ENCODE measurements at regions not wholly inside any gene's neighbourhood (a gene's known extent, or its start where the extent isn't known, plus 50 kb on each side); places are given as distances from the start of the nearest gene placed in this dataset.
A peak's percentile ranks its signal among the peaks of the same experiment; 100 is the strongest.

DNA sequence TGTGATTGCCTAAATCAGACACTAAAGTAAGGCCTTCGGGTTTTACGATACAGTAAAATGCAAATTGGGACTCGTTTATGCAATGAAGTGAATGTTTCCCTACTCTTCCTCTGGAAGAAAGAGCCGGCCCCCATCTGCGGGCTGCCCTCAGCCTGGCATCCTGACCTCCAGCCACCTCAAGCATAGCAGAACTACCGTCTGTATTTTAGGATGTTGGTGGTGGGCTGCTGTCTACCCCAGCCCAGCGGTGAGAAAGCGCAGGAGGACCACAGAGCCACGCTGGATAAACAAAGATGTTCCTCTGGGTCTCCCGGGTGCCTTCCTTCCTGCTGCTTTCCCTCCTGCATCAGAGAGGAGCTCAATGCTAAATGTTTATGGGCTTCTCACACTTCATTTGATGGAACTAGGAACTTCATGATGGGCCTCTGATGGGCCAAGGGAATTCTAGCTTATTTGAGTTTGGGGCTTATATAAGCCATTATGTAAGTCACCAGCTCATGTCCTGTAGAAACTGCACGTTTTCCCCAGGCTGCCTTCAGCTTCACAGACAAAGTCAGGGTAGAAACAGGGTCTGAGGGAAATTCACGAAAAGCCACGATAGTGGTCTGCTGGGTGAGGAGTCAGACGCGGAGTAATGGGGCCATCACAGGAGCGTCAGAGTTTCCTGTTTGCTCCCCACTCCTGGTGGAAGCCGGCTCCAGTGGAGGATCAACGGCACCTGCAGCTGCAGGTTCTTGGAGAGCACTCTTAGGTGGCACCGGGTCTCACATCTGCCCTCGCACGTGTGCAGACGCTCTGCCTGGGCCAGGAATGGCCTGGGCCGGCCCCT lies 287.4 kb downstream of the BRD1 start:
- no peak overlapping the region for H3K27ac Mint-ChIP-seq (ENCODE audit: unreplicated experiment)
- H3K4me1 Mint-ChIP-seq = peaks cover 14% of the 10 kb centered on the region
- DNase-seq (ENCODE audit: low read depth, low spot score) = no peak
- TF ChIP-seq, protein P1, sequence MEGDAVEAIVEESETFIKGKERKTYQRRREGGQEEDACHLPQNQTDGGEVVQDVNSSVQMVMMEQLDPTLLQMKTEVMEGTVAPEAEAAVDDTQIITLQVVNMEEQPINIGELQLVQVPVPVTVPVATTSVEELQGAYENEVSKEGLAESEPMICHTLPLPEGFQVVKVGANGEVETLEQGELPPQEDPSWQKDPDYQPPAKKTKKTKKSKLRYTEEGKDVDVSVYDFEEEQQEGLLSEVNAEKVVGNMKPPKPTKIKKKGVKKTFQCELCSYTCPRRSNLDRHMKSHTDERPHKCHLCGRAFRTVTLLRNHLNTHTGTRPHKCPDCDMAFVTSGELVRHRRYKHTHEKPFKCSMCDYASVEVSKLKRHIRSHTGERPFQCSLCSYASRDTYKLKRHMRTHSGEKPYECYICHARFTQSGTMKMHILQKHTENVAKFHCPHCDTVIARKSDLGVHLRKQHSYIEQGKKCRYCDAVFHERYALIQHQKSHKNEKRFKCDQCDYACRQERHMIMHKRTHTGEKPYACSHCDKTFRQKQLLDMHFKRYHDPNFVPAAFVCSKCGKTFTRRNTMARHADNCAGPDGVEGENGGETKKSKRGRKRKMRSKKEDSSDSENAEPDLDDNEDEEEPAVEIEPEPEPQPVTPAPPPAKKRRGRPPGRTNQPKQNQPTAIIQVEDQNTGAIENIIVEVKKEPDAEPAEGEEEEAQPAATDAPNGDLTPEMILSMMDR (conservative IDR thresholded peaks at IDR 0.05) = no peak
- H3K27me3 Mint-ChIP-seq (ENCODE audit: low read depth) = no peaks in the 10 kb centered on the region
- H3K4me3 Mint-ChIP-seq = no peak overlapping the region
- H3K36me3 Mint-ChIP-seq (ENCODE audit: low read depth) = no peaks in the 10 kb centered on the region
- no peaks in the 10 kb centered on the region for H3K9me3 Mint-ChIP-seq

DNA sequence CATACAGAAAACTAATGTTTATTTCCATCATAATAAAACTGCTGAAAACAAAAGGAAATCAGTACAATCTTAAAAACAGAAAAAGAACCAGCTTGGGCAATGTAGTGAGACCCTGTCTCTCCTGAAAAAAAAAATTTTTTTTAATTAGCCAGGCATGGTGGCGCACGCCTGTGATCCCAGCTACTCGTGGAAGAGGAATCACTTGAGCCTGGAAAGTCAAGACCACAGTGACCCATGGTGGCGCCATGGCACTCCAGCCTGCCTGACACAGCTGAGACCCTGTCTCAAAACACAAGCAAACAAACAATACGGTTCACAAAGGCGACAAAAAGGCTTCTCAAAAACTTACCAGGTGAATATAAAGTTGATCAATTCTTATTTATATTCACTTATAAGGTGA lies 289.7 kb downstream of the BRD1 start:
- H3K4me1 Mint-ChIP-seq = peaks cover 14% of the 10 kb centered on the region
- no peak for DNase-seq (ENCODE audit: low read depth, low spot score)
- H3K36me3 Mint-ChIP-seq (ENCODE audit: low read depth) = no peaks in the 10 kb centered on the region
- no peak overlapping the region for H3K27ac Mint-ChIP-seq (ENCODE audit: unreplicated experiment)
- H3K4me3 Mint-ChIP-seq = no peak overlapping the region
- peaks cover 2% of the 10 kb centered on the region for H3K27me3 Mint-ChIP-seq (ENCODE audit: low read depth)
- H3K9me3 Mint-ChIP-seq = no peaks in the 10 kb centered on the region
- TF ChIP-seq, protein P1 (conservative IDR thresholded peaks at IDR 0.05) = no peak

DNA sequence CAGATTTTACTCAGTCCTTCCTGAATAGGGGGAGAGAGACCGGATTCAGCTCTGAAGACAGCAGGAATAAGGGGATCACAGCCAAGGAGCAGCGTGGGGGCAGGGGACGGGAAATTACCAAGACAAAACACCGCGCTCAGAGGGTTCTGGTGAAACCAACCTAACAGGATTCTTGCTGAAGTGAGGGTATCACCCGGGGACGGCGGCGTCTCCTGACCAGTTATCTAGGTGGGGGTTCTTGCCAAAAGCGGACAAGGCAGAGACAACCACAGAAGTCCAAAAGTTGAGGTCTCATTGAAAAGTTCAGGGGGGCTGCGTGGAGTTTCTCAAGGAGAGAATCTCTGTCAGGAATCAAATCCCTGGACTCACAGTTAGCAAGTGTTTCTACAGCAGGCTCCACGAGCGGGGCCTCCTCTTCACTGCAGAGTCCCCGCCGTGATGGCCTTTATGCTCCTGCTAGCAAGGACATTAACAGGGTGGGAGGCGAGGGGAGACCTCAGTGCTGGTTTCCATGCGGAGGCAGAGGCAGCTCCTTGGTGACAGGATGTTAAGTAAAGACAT lies 291.0 kb downstream of the BRD1 start:
- DNase-seq (ENCODE audit: low read depth, low spot score) = no peak
- Mint-ChIP-seq H3K27ac (ENCODE audit: unreplicated experiment) (peak overlapping the region; percentile 83), H3K36me3 (ENCODE audit: low read depth) (no peaks in the 10 kb centered on the region), H3K27me3 (ENCODE audit: low read depth) (peaks cover 2% of the 10 kb centered on the region), H3K4me3 (no peak overlapping the region), H3K4me1 (peaks cover 14% of the 10 kb centered on the region), H3K9me3 (no peaks in the 10 kb centered on the region)
- TF ChIP-seq, protein P1 (conservative IDR thresholded peaks at IDR 0.05) = no peak

DNA sequence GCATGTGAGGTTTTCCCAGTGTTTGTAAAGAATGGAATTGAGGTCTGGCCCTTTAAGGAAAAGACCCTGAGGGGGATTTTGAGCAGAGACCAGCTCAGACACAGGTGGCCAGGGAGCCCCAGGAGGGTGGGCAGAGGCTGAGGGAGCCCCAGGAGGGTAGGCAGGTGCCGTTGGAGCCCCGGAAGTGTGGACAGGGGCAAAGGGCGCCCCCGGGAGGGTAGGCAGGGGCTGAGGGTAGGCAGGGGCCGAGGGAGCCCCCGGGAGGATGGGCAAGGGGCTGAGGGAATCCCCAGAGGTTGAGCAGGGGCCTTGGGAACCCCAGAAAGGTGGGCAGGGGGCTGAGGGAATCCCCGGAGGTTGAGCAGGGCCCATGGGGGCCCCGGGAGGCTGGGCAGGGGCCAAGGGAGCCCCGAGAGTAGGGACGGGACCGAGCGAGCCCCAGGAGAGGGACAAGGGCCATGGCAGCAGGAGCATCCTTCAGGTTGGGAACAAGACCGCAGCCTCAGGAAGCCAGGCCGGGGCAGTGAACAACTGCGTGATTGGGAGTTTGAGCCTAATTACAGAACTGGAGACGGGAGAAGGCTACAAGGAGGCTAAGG lies 292.0 kb downstream of the BRD1 start:
- no peak overlapping the region for H3K4me3 Mint-ChIP-seq
- H3K36me3 Mint-ChIP-seq (ENCODE audit: low read depth) = no peaks in the 10 kb centered on the region

DNA sequence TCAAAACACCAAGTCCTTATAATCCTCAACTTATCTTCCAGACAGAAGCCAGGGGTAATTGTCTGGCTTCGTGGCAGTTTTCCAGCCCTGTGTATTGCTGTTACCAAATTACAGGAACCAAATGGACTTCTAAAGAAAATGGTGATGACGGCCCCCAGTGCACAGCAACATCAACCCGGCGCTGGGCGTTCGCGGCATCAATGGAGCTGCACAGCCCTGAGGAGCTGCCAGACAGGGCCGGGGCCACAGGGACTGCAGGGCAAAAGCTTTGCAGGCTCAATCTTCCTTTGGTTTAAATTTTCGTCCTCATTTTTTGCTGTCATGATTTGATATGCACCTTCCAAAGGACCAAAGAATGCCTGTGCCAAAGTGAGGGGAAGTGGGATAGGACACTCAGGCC lies 292.5 kb downstream of the BRD1 start:
- H3K36me3 Mint-ChIP-seq (ENCODE audit: low read depth) = no peaks in the 10 kb centered on the region
- TF ChIP-seq, protein P1 (conservative IDR thresholded peaks at IDR 0.05) = no peak
- no peak overlapping the region for H3K27ac Mint-ChIP-seq (ENCODE audit: unreplicated experiment)
- H3K27me3 Mint-ChIP-seq (ENCODE audit: low read depth) = peaks cover 2% of the 10 kb centered on the region
- DNase-seq (ENCODE audit: low read depth, low spot score) = no peak
- no peaks in the 10 kb centered on the region for H3K9me3 Mint-ChIP-seq
- peaks cover 14% of the 10 kb centered on the region for H3K4me1 Mint-ChIP-seq
- no peak overlapping the region for H3K4me3 Mint-ChIP-seq

More for the DNA sequence above, 292.0 kb downstream of the BRD1 start:
- H3K9me3 Mint-ChIP-seq = no peaks in the 10 kb centered on the region
- peaks cover 14% of the 10 kb centered on the region for H3K4me1 Mint-ChIP-seq
- no peak overlapping the region for H3K27ac Mint-ChIP-seq (ENCODE audit: unreplicated experiment)
- TF ChIP-seq, protein P1 (conservative IDR thresholded peaks at IDR 0.05) = no peak
- peaks cover 2% of the 10 kb centered on the region for H3K27me3 Mint-ChIP-seq (ENCODE audit: low read depth)
- DNase-seq (ENCODE audit: low read depth, low spot score) = no peak

Measured in neural crest cell (in vitro differentiated cells).